ENCODE measurements at regions not wholly inside any gene's neighbourhood (a gene's known extent, or its start where the extent isn't known, plus 50 kb on each side); places are given as distances from the start of the nearest gene placed in this dataset.

DNA sequence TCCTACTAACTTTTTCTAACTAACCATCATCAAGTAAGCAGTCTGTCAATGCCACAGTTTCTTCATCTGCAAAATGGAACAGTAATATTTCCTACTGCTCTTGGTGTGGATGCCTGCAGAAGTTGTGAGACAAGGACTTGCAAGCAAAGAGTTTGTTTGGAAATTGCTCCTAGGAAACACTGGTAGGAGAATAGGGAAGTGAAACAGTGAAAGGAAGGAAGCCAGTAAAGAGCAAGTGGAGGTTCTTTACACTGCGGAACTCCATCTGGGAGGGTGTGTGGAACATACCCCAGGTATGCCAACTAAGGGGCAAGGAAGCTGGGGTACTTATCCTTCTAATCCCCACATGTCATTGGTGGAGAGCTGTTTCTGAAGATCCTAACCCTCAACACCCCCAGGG lies 119.9 kb downstream of the FOXD1 start (continued):
- TF ChIP-seq, protein P1, sequence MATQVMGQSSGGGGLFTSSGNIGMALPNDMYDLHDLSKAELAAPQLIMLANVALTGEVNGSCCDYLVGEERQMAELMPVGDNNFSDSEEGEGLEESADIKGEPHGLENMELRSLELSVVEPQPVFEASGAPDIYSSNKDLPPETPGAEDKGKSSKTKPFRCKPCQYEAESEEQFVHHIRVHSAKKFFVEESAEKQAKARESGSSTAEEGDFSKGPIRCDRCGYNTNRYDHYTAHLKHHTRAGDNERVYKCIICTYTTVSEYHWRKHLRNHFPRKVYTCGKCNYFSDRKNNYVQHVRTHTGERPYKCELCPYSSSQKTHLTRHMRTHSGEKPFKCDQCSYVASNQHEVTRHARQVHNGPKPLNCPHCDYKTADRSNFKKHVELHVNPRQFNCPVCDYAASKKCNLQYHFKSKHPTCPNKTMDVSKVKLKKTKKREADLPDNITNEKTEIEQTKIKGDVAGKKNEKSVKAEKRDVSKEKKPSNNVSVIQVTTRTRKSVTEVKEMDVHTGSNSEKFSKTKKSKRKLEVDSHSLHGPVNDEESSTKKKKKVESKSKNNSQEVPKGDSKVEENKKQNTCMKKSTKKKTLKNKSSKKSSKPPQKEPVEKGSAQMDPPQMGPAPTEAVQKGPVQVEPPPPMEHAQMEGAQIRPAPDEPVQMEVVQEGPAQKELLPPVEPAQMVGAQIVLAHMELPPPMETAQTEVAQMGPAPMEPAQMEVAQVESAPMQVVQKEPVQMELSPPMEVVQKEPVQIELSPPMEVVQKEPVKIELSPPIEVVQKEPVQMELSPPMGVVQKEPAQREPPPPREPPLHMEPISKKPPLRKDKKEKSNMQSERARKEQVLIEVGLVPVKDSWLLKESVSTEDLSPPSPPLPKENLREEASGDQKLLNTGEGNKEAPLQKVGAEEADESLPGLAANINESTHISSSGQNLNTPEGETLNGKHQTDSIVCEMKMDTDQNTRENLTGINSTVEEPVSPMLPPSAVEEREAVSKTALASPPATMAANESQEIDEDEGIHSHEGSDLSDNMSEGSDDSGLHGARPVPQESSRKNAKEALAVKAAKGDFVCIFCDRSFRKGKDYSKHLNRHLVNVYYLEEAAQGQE (IDR thresholded peaks at IDR 0.05; ENCODE audit: unreplicated experiment), result no peak
- TF ChIP-seq, protein P2, sequence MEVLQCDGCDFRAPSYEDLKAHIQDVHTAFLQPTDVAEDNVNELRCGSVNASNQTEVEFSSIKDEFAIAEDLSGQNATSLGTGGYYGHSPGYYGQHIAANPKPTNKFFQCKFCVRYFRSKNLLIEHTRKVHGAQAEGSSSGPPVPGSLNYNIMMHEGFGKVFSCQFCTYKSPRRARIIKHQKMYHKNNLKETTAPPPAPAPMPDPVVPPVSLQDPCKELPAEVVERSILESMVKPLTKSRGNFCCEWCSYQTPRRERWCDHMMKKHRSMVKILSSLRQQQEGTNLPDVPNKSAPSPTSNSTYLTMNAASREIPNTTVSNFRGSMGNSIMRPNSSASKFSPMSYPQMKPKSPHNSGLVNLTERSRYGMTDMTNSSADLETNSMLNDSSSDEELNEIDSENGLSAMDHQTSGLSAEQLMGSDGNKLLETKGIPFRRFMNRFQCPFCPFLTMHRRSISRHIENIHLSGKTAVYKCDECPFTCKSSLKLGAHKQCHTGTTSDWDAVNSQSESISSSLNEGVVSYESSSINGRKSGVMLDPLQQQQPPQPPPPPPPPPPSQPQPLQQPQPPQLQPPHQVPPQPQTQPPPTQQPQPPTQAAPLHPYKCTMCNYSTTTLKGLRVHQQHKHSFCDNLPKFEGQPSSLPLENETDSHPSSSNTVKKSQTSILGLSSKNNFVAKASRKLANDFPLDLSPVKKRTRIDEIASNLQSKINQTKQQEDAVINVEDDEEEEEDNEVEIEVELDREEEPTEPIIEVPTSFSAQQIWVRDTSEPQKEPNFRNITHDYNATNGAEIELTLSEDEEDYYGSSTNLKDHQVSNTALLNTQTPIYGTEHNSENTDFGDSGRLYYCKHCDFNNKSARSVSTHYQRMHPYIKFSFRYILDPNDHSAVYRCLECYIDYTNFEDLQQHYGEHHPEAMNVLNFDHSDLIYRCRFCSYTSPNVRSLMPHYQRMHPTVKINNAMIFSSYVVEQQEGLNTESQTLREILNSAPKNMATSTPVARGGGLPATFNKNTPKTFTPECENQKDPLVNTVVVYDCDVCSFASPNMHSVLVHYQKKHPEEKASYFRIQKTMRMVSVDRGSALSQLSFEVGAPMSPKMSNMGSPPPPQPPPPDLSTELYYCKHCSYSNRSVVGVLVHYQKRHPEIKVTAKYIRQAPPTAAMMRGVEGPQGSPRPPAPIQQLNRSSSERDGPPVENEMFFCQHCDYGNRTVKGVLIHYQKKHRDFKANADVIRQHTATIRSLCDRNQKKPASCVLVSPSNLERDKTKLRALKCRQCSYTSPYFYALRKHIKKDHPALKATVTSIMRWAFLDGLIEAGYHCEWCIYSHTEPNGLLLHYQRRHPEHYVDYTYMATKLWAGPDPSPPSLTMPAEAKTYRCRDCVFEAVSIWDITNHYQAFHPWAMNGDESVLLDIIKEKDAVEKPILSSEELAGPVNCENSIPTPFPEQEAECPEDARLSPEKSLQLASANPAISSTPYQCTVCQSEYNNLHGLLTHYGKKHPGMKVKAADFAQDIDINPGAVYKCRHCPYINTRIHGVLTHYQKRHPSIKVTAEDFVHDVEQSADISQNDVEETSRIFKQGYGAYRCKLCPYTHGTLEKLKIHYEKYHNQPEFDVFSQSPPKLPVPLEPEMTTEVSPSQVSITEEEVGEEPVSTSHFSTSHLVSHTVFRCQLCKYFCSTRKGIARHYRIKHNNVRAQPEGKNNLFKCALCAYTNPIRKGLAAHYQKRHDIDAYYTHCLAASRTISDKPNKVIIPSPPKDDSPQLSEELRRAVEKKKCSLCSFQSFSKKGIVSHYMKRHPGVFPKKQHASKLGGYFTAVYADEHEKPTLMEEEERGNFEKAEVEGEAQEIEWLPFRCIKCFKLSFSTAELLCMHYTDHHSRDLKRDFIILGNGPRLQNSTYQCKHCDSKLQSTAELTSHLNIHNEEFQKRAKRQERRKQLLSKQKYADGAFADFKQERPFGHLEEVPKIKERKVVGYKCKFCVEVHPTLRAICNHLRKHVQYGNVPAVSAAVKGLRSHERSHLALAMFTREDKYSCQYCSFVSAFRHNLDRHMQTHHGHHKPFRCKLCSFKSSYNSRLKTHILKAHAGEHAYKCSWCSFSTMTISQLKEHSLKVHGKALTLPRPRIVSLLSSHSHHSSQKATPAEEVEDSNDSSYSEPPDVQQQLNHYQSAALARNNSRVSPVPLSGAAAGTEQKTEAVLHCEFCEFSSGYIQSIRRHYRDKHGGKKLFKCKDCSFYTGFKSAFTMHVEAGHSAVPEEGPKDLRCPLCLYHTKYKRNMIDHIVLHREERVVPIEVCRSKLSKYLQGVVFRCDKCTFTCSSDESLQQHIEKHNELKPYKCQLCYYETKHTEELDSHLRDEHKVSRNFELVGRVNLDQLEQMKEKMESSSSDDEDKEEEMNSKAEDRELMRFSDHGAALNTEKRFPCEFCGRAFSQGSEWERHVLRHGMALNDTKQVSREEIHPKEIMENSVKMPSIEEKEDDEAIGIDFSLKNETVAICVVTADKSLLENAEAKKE (CRISPR knock-in tag; IDR thresholded peaks at IDR 0.05), result no peak
- TF ChIP-seq ZNF114 (CRISPR knock-in tag; IDR thresholded peaks at IDR 0.05) (no peak), NANOG (IDR thresholded peaks at IDR 0.05; ENCODE audit: borderline replicate concordance) (no peak)
- TF ChIP-seq, protein P3, sequence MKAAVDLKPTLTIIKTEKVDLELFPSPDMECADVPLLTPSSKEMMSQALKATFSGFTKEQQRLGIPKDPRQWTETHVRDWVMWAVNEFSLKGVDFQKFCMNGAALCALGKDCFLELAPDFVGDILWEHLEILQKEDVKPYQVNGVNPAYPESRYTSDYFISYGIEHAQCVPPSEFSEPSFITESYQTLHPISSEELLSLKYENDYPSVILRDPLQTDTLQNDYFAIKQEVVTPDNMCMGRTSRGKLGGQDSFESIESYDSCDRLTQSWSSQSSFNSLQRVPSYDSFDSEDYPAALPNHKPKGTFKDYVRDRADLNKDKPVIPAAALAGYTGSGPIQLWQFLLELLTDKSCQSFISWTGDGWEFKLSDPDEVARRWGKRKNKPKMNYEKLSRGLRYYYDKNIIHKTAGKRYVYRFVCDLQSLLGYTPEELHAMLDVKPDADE (IDR thresholded peaks at IDR 0.05), result no peak
